Activated effector memory CD4-positive, alpha-beta T cell treated with Interleukin-2 at 50 U/mL for 16 hours (primary cell): ENCODE measurements at regions not wholly inside any gene's neighbourhood (a gene's known extent, or its start where the extent isn't known, plus 50 kb on each side); places are given as distances from the start of the nearest gene placed in this dataset.
"Not testable (repeated sequence)": the region's sequence is repeated elsewhere in the genome, so short reads cannot be mapped to it uniquely, and the experiment has no call there.

Experiments used
- DNase-seq: peaks from one replicate; pipeline ENCODE4 v3.0.0-alpha.2; 2020

DNA sequence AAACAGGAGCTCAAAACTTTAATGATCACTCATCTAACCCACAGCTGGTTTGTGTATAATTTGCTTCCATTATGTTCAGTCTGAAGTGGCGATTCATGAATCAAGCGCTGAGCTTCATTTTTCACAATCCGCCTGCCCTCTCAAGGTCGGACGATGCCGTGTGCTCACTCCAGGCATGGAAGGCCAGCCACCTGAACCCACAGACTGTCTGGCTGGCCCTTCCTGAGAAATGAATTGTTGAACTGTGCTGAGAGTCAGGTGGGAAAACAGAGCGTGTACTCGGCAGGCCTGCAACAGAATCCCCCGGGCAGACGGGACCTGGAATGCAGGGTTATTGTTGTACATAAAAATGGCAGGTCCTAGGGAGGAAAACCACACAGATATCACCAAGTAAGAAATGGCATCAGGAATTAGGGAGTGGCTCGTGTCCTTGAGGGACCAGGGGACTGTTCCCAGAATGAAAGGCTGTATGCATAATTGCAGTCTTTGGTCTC, 375.7 kb downstream of the IRX2 start:
- no peak for DNase-seq

DNA sequence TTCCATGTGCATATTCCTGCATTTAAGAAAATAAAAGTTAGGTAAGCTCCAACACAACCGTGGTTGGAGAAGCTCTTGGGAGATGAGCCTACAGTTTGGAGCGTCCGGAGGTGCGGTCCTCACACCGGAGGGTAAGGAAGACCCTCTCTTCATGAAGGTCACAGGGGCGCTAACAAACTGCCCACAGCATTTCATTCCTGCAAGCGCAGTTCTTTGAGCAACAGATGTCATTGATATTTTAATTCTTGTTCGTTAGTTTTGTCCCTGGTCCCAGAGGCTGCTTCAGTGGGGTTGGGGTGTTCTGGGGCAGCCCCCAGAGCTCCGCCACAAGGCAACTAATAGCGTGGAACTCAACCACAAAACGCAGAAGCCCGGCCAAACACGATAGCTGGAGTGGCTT, 376.2 kb downstream of the IRX2 start:
- no peak for DNase-seq

DNA sequence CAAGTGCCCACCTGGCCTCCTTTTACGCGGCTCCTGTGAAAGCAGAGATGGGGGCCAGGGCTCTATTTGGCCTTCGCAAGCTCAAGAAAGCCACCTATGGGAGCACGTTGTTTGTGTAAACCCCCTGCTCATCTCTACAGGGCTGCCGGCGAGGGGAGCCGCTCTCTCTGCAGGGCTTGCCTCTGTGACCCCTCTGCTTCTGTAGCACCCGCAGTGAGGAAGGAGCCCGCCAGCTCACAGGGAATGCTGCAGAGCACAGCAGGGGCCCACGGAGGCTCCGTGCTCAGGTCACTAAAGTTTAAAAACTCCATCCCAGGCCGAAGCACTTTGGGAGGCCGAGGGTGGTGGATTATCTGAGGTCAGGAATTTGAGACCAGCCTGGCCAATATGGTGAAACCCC, 376.8 kb downstream of the IRX2 start:
- no peak for DNase-seq

DNA sequence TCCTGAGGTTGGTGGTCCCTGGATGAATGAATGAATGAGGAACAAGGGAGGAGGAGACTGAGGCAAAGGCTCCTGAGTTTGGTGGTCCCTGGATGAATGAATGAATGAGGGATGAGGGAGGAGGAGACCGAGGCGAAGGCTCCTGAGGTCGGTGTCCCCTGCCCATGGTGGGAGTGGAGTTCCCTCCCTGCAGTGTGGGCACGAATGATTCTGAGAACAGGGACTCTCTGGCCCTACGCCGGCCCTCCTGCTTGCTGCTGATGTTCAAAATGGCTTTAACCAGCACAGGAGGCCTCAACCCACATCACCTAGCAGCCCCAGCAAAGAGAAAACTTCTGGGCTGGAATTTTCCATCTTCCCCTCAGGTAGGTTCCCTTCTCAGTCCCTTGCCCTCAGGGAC, 377.8 kb downstream of the IRX2 start:
- no peak for DNase-seq

DNA sequence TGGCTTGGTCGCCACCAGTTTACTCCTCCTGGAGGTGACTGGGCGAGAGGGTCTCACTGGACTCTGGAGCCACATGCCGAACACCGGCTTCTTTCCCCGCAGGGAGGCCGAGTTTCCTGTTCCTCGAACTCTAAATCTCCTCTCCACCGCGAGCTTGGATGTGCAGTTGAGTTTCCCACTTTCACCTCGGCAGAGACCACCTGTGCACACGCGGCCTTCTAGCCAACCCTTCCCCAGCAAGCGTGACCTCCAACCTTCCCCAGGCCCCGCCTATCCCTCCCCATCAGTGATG, 380.1 kb downstream of the IRX2 start:
- DNase-seq = no peak

DNA sequence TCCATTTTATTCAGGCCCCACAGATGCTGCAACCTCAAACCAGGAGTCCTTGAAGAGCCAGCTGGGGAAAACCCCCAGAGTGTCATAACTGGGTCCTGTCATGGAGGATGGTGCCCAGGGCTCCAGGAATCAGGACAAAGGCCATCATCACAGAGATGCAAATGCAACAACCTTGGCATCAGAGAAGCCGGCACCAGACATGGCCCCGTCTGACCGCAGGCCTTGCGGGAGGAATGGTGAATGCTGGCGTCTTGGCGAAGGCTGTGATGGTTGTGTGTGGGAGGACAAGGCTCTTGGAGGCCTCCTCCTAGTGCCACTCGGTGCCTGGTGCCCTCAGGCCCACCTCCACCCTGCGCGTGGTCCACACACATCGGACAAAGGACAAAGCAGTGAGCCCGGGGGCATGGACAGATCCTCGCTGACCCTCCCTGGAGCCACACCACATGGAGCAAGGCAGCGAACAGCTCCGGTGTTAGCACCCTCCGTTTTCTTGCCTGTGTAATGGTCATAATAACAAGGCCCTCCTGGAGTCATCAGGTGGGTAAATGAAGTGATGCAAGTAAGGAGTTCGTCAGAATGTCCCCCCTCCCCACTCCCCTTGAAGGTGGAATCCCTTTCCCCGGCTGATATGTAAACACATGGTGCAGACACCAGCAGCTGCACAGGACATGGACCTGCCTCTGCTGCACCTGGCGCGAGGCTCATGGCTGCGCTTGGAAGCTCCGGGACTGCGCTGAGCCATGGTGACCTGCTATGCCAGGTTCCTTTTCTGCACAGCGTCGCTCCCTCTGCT, 380.7 kb downstream of the IRX2 start:
- no peak for DNase-seq

DNA sequence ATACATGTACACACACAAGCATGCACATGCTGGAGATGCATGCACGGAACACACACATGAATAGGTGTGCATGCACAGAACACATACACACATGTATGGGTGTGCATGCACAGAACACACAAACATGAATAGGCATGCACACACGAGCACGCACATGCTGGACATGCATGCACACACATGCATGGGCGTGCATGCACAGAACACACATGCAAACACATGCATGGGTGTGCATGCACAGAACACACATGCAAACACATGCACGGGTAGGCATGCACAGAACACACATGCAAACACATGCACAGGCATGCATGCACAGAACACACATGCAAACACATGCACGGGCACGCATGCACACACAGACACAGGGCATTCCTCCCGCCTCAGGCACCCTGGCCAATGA, 382.3 kb downstream of the IRX2 start:
- no peak for DNase-seq

DNA sequence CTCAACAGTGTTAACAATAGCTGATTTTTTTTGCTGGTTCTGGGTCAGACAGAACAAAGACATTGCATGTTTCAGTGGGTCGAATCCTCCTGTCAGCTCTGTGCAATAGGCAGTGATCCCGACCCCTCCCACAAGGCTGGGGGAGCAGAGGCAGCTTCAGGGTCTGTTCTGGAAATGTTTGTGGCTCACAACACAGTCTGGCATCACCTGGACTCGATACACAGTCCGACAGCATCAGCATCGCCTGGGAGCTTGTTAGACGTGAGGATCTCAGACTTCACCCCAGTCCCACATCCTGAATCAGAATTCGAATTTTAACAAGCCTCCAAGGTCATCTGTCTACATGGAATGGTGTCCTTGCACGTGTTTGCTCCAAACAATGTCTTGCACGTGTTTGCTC, 384.7 kb downstream of the IRX2 start:
- no peak for DNase-seq

DNA sequence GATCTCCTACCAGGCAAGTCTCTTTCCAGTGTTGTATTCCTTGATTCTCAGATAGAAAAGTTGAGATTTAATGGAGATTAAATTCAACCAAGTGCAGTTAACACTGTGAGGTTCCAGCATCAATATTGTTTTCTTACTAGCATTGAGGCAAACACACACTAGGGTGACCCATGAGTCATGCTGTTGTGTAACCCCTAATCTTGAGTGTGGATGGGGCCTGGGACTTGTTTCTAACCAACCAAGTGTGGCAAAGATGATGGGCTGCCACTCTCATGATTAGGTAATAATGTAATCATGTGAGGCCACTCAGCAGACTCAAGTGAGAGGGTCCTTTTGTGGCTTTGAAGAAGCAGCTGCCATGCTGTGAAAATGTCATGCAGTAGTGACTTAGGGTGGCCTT, 394.2 kb downstream of the IRX2 start:
- no peak for DNase-seq

DNA sequence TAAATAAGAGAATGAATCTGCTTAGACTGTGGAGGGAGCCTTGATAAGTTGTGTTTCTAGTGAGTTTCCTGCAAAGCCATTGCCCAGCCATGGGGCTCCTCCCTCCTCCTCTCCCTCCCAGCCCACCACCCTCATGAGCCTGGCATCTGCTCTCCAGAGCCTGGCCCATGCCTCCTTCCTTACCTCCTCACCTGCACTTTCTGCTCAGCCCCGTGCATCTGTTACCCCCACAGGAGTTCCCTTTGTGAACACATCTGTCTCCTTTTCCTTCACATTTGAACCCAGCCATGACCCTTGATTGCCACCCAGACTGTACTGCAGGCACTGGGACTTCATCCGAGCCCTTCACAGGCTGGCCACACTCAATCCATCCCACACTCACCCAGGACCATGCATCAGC, 395.6 kb downstream of the IRX2 start:
- DNase-seq = no peak

DNA sequence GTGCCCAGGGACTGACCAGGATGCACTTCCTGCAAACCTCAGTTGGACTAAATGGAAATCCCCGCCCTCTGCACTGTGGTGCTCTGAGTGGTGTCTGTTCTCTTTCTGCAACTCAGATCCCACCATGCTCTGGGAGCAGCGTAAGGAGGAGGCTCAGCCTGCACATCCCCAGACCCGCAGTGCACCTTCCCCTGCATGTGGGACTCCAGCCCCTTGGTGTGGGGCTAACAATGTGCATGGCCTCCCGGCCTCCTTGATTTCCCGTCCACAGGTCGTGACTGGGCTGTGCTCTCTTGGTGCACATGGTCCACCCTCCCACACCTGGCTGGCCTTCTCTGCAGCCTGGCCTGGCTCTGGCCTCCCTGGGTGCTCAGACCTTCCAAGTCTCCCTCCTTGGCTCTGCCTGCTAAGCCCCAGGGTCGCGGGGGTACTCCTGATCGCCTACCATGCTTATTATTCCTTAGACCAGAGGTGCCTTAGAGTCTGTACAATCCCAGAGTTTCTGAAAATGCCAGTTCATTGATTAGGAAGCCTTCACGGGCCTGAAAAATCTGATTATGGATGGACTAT, 397.5 kb downstream of the IRX2 start:
- DNase-seq = no peak

DNA sequence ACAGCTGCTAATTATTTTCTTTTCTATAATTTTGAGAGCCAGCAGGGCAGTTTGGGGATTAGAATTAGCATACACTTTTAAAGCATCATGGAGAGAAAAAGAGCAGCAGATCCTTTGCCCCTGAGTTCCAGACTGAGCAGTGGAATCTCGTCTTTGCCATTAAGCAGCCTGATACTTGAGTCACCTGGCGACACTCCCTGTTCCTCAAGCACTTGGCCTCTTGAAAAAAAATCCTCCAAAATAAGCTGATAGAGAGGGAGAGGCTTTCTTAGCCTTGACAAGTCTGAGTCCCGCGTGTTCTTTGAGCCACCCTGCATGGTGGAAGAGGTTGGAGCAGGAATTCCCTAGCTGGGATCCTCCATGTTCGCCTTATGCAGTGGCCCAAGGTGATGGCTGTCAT, 398.3 kb downstream of the IRX2 start:
- no peak for DNase-seq

DNA sequence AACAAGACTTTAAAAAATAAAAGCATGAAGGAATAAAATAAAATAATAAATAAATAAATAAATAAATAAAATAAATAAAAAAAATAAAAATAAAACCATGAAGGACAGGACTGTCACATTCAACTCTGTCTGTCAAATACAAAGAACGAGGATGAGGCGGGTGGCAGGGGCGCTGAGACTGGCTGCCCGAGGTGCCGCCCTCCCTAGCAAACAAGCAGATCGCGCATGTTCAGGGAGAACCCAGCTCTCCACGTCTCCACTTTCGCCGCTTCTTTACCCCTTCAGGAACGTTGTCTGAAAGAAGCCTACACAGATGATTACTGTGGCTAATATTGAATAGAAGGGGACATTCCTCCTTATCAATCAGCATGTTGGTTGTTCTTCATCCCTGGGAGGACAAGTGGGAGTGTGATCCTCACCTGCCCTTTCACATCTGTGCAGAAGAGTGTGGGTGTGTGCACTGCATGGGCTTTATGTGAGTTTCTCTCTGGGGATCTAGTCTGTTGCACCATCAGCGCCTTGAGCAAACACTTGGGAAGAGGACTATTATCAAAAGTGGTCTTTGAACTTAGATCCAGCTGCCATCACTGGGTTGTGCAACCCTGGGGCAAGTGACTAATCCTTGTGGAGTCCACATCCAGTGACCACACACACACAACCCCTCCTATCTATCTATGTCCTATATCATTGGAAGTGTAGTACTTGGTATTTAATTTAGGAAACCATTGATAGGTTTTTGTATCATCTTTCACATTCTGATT, 399.2 kb downstream of the IRX2 start:
- DNase-seq = no peak

DNA sequence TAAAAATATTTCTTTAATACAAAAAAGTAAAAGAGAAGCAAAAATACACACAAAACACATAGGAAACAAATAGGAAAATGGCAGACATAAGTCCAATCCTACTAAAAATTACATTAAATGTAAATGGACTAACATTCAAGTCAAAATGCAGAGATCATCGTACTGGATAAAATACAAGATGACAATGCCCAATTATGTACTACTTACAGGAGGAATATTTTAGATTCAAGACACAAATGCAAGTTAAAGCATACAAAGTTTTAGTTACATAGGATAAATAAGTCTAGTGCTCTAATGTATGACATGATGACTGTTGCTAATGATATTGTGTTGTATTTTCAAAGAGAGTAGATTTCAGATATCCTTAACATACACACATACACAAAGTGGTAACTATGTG, 401.7 kb downstream of the IRX2 start:
- DNase-seq = not testable (repeated sequence)

DNA sequence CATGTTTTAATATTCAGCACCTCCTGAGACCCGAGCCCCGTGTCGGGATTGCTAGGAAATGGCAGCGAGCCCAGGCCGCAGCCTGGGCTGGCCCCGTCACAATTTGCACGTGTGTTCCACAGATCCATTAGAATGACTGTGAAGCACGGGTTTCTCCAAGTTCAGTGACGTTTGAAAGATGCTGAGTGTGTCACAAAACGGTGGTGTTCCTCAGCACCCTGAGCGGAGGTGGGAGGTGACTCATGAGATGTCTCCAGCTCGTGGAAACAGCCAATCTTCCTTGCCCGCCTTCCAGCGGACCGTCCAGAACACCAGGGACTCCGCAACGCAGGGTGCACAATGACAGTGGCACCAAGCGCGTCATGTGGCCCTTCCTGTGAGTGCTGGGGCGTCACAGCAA, 412.8 kb downstream of the IRX2 start:
- DNase-seq = no peak

DNA sequence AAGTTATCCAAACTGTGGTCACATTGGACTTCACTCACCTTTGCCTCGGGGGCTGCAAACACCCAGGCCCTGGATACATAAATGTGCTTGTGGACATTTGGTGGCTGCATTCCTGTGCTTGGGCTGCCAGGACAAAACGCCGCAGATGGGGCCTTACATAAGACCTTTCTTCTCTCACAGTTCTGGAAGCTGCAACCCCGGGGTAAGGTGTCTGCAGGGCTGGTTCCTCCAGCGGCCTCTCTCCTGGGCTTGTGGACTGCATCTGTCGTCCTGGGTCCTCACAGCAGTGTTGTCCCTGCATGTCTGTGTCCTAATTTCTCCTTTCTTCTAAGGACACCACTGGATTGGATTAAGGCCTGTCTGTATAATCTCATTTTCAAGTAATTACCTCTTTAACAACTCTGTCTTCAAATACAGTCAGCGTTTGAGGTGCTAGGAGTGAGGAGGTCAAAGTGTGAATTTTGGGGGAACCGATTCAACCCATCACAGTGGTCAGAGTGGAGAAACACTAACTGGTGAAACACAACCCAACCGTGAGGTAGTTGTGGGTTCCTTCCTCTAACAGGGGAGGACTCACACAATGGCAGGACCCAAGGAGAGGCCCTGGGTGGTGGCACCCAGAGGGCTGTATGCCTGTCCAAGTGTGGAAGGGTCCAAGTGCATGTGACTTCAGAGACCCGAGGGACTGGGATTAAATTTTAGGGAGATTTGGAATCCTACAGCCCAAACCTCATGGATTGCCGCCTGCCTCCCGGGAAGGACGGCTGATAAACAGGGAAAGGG, 415.6 kb downstream of the IRX2 start:
- no peak for DNase-seq

DNA sequence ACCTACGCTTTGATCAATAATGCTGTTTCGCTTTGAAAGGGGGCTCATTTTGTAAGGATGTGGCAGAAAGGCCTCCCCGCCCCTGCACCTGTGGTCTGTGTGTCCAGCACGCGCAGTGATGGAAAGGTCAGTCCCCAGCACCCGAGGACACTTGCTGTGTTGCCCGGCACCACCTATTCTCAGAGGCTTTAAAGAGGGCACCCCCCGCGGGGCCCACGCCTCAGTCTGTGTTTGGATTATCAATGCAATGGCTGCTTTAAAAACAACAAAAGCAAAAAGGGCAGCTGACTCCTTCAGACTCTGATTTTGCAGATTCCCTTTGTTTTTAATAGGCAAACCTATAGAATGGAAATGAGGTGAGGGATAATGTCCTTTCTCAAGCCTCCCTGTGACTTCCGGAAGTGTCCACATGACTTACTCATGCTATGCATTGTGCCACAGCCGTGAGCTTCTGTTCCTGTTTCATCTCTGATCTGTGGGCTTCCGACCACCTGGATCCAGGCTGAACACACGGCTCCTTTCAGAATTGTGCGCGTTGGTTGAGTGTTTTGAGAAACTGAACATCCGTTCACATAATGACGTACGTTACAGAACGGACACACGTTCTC, 416.2 kb downstream of the IRX2 start:
- DNase-seq = no peak

DNA sequence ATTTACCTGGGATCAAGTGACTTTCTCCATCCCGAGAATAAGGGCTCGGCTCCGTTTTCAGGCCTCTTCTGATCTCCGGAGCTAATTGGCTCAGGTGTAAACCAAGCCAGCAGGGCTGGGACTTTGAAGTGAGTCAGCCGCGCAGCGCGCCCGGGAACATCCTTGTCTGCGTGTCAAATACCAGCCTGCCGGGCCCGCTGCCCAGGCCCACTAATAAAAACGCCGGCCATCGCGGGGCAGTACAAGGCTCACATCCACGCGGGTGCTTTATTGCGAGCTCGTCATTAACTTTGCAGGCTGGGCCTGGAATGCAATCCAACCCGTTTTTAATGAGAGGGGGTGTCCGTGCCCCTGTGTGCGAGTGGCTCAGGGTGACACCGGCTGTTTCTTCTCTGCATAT, 416.8 kb downstream of the IRX2 start:
- no peak for DNase-seq

DNA sequence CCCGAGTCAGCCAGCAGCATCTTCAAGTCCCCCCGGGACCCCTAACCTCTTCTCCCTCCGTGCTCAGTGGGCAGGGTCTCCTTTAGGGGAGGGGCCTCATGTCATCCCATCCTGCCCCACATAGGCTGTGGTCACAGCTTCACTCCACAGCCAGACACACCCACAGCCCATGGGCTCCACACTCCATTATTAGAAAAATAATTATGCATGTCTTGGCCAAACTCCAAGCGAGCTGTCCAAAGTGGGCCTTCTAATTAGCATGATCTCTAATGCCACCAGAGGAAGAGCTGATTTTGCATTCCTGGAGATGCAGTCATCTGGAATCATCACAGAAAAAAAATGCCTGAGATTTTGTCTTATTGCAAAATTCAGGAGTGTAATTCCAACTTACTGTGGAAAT, 418.2 kb downstream of the IRX2 start:
- DNase-seq = no peak

DNA sequence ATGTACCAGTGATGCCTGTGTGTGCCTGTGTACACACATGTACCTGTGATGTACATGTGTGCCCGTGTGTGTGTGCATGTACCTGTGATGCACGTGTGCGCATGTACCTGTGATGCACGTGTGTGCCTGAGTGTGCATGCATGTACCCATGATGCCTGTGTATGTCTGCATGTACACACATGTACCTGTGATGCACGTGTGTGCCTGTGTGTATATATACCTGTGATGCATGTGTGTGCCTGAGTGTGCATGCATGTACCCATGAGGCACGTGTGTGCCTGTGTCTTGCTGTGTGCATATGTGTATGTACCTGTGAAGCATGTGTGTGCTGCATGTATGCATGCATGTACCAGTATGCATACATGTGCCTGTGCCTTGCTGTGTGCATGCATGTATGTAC, 419.0 kb downstream of the IRX2 start:
- DNase-seq = no peak

DNA sequence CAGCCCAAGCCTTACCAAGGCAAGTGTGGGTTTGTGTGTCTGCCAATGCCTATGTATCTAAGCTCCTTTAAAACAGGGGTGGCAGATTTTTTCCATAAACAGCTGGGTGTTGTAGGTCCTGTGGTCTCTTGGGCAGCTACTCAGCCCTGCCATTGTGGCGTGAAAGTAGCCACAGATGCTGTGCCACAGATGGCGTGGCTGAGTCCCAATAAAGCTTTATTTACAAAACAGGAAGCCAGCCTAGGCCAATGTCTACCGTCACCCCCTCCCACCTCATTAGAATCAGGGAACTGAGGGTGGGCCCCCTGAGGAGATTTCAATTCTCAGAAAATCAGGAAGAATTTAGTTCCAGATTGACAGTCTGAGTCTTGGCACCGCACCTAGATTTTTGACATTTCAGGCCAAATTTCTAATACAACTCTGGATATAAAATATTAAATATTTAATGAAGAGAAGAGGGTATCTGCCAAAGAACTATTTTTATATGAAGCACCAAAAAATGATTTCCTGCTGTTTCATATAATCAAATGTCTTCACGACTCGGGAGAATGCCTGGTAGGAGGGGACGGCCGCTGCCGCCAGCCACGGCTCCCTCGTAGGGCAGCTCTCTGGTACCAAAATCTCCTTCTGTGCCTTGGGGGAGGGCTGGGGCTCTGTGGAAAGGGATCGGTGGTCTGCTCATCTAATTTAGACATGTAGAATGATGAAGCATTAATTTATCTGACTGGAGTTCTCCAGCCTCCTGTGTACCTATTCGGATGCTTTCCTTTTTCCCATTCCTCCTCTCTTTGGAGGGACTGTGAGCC, 420.9 kb downstream of the IRX2 start:
- DNase-seq = no peak

DNA sequence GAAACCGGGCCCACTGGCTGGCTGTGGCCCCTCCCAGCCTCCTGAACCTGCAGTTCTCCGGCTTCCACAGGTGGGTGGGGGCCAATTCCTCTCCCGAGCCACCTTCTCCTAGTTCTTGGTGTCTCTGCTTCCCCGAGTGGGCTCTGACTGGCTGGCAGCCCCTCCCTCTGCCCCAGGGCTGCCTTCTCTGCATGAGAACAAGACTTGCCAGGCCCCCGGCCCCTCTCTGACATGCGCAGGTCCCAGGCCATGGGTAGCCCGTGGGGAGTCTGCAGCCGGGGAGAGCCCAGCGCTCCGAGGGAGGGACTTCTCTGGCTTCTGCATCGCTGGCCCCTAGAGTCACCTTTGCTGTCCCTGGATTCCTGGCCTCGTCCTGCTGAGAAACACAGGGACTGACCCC, 421.7 kb downstream of the IRX2 start:
- DNase-seq = no peak
